GM23248 (cell line): ENCODE measurements at regions not wholly inside any gene's neighbourhood (a gene's known extent, or its start where the extent isn't known, plus 50 kb on each side); places are given as distances from the start of the nearest gene placed in this dataset.

ENCODE experiments used
- DNase-seq: peaks from one replicate; pipeline ENCODE4 v3.0.0-alpha.2; 2015
- H2AFZ ChIP-seq: fragments of 200-600 bp; sonication (generic); 2 replicates; pipeline ENCODE4 v1.6.1; 2016; ENCODE audit warnings: antibody characterized with exemption
- H3F3A ChIP-seq: fragments of 200-600 bp; sonication (generic); 2 replicates; pipeline ENCODE4 v1.6.1; 2016; ENCODE audit warnings: mild to moderate bottlenecking, antibody characterized with exemption, mixed run types; ENCODE audit not compliant: insufficient read depth
- H3K27ac ChIP-seq: fragments of 200-600 bp; sonication (generic); 2 replicates; pipeline ENCODE4 v1.5.1; 2016; ENCODE audit warnings: mild to moderate bottlenecking
- H3K27me3 ChIP-seq: fragments of 200-600 bp; sonication (generic); replicated peaks from 2 replicates; pipeline ENCODE4 v1.6.1; 2016; ENCODE audit warnings: mild to moderate bottlenecking; ENCODE audit not compliant: insufficient read depth
- H3K36me3 ChIP-seq: fragments of 200-600 bp; sonication (generic); 2 replicates; pipeline ENCODE4 v1.6.1; 2016; ENCODE audit warnings: low read depth, mild to moderate bottlenecking
- H3K4me1 ChIP-seq: fragments of 200-600 bp; sonication (generic); 2 replicates; pipeline ENCODE4 v1.6.1; 2016; ENCODE audit warnings: mild to moderate bottlenecking; ENCODE audit not compliant: insufficient read depth
- H3K4me2 ChIP-seq: fragments of 200-600 bp; sonication (generic); one replicate; pipeline ENCODE4 v1.6.1; 2016; ENCODE audit warnings: mild to moderate bottlenecking; ENCODE audit not compliant: unreplicated experiment
- H3K4me3 ChIP-seq: fragments of 200-600 bp; sonication (generic); 2 replicates; pipeline ENCODE4 v1.5.1; 2016; ENCODE audit warnings: mild to moderate bottlenecking
- H3K79me2 ChIP-seq: fragments of 200-600 bp; sonication (generic); 2 replicates; pipeline ENCODE4 v1.6.1; 2016; ENCODE audit warnings: mild to moderate bottlenecking; ENCODE audit not compliant: insufficient read depth
- H3K9ac ChIP-seq: fragments of 200-600 bp; sonication (generic); 2 replicates; pipeline ENCODE4 v1.6.1; 2016; ENCODE audit warnings: mild to moderate bottlenecking
- H3K9me2 ChIP-seq: fragments of 200-600 bp; sonication (generic); 2 replicates; pipeline ENCODE4 v1.6.1; 2016; ENCODE audit warnings: mixed run types, mild to moderate bottlenecking, moderate library complexity; ENCODE audit not compliant: insufficient read depth
- H3K9me3 ChIP-seq: fragments of 200-600 bp; sonication (generic); one replicate; pipeline ENCODE4 v1.6.1; 2017; ENCODE audit warnings: low read depth
- H4K20me1 ChIP-seq: fragments of 200-600 bp; sonication (generic); 2 replicates; pipeline ENCODE4 v1.6.0; 2016; ENCODE audit not compliant: insufficient read depth
- EZH2 ChIP-seq: fragments of 200-600 bp; sonication (generic); IDR thresholded peaks from 2 replicates; pipeline ENCODE4 v1.6.1; 2018; ENCODE audit warnings: antibody characterized with exemption, mild to moderate bottlenecking; ENCODE audit not compliant: insufficient read depth, poor library complexity, severe bottlenecking
- EZH2phosphoT487 ChIP-seq: fragments of 200-600 bp; sonication (generic); IDR thresholded peaks from 2 replicates; pipeline ENCODE4 v1.6.1; 2018; ENCODE audit warnings: antibody characterized with exemption, moderate library complexity, mild to moderate bottlenecking, low read depth; ENCODE audit not compliant: insufficient read depth
- WGBS, 2 experiments: methylation state at CpG; one replicate each; pipeline ENCODE4 v1.1.6; 2015 to 2017; ENCODE audit warnings: low lambda C conversion rate in 2 of 2, low coverage in 1 of 2; ENCODE audit errors: missing lambda C conversion rate in 2 of 2; 5-methylcytosine and 5-hydroxymethylcytosine counted together
- in situ Hi-C: fragments of 300-500 bp; cut with MboI; formaldehyde crosslinking; loops from 2 replicates; pipeline ENCODE4 v1.15.0; 2020

GRCh38 chr9:82367016-82367415, 378.4 kb downstream of the SPATA31D1 start:
- H3K27ac ChIP-seq = no peak overlapping the region
- H3K4me3 ChIP-seq = no peak overlapping the region
- DNase-seq = no peak
- H3K9me3 ChIP-seq = no peaks in the 10 kb centered on the region
- no peaks in the 10 kb centered on the region for H3F3A ChIP-seq
- no peaks in the 10 kb centered on the region for H3K4me1 ChIP-seq
- 45 to 52% methylated on average over 2 of the region's 2 CpGs for WGBS, 2 experiments
- no peaks in the 10 kb centered on the region for H3K79me2 ChIP-seq
- in situ Hi-C loops = no loop called here
- H3K9me2 ChIP-seq = no peaks in the 10 kb centered on the region
- no peak overlapping the region for H2AFZ ChIP-seq
- no peaks in the 10 kb centered on the region for H3K27me3 ChIP-seq
- H3K9ac ChIP-seq = no peak overlapping the region
- H4K20me1 ChIP-seq = no peaks in the 10 kb centered on the region
- no peaks in the 10 kb centered on the region for H3K36me3 ChIP-seq
- TF ChIP-seq EZH2phosphoT487 (no peak), EZH2 (no peak)
- no peak overlapping the region for H3K4me2 ChIP-seq

- Histone ChIP-seq H3K4me1 (no peaks in the 10 kb centered on the region), H4K20me1 (no peaks in the 10 kb centered on the region), H3K4me3 (no peak overlapping the region), H3K79me2 (no peaks in the 10 kb centered on the region), H3F3A (no peaks in the 10 kb centered on the region), H3K9ac (no peak overlapping the region), H3K9me3 (no peaks in the 10 kb centered on the region), H3K4me2 (no peak overlapping the region), H2AFZ (no peak overlapping the region), H3K9me2 (no peaks in the 10 kb centered on the region), H3K36me3 (no peaks in the 10 kb centered on the region), H3K27ac (no peak overlapping the region), H3K27me3 (no peaks in the 10 kb centered on the region)
- in situ Hi-C loops = no loop called here
- 68 to 81% methylated on average over 1 of the region's 1 CpG for WGBS, 2 experiments
- no peak for TF ChIP-seq EZH2phosphoT487
- no peak for TF ChIP-seq EZH2
- DNase-seq = no peak
Observed at GRCh38 chr9:82367929-82368328, 379.4 kb downstream of the SPATA31D1 start.

GRCh38 chr9:82369251-82369945, 380.8 kb downstream of the SPATA31D1 start:
- no peak for DNase-seq
- 25 to 35% methylated on average over 2 of the region's 2 CpGs for WGBS, 2 experiments
- Histone ChIP-seq H3K4me2 (no peak overlapping the region), H3K4me3 (no peak overlapping the region), H3F3A (no peaks in the 10 kb centered on the region), H3K9me3 (no peaks in the 10 kb centered on the region), H3K79me2 (no peaks in the 10 kb centered on the region), H4K20me1 (no peaks in the 10 kb centered on the region), H3K9me2 (no peaks in the 10 kb centered on the region), H3K36me3 (no peaks in the 10 kb centered on the region), H2AFZ (no peak overlapping the region), H3K9ac (no peak overlapping the region), H3K27me3 (no peaks in the 10 kb centered on the region), H3K27ac (no peak overlapping the region), H3K4me1 (no peaks in the 10 kb centered on the region)
- no peak for TF ChIP-seq EZH2
- TF ChIP-seq EZH2phosphoT487 = no peak
- in situ Hi-C loops = no loop called here

GRCh38 chr9:82375041-82375440, 386.5 kb downstream of the SPATA31D1 start:
- DNase-seq = no peak
- Histone ChIP-seq H4K20me1 (no peaks in the 10 kb centered on the region), H3K79me2 (no peaks in the 10 kb centered on the region), H3K36me3 (no peaks in the 10 kb centered on the region), H3K4me2 (no peak overlapping the region), H3K27ac (no peak overlapping the region), H3K4me1 (no peaks in the 10 kb centered on the region), H2AFZ (no peak overlapping the region), H3K9me2 (no peaks in the 10 kb centered on the region), H3K9me3 (no peaks in the 10 kb centered on the region), H3K27me3 (no peaks in the 10 kb centered on the region), H3K4me3 (no peak overlapping the region), H3F3A (no peaks in the 10 kb centered on the region), H3K9ac (no peak overlapping the region)
- no peak for TF ChIP-seq EZH2
- TF ChIP-seq EZH2phosphoT487 = no peak
- in situ Hi-C loops = no loop called here
- WGBS, 2 experiments = 46 to 57% methylated on average over 2 of the region's 2 CpGs
